Osteoblast (primary cell): ENCODE measurements at regions not wholly inside any gene's neighbourhood (a gene's known extent, or its start where the extent isn't known, plus 50 kb on each side); places are given as distances from the start of the nearest gene placed in this dataset.

ENCODE experiments used
- DNase-seq: peaks from one replicate; pipeline ENCODE4 v3.0.0; 2011; ENCODE audit warnings: low spot score, mixed read lengths; ENCODE audit not compliant: insufficient read length; ENCODE audit errors: missing footprints
- H2AFZ ChIP-seq: 2 replicates; pipeline ENCODE4 v1.6.0; 2011; ENCODE audit warnings: mild to moderate bottlenecking, low read length
- H3K27ac ChIP-seq: 2 replicates; pipeline ENCODE4 v1.5.1; 2011; ENCODE audit warnings: mild to moderate bottlenecking, low read depth, low read length, moderate library complexity
- H3K27me3 ChIP-seq: 2 replicates; pipeline ENCODE4 v1.6.0; 2012; ENCODE audit warnings: mild to moderate bottlenecking, control low read depth, inconsistent platforms, low read length, moderate library complexity; ENCODE audit not compliant: insufficient read depth
- H3K36me3 ChIP-seq: 2 replicates; pipeline ENCODE4 v1.5.1; 2011; ENCODE audit warnings: mild to moderate bottlenecking, low read length, control low read depth, moderate library complexity; ENCODE audit not compliant: insufficient read depth
- H3K4me1 ChIP-seq: 2 replicates; pipeline ENCODE4 v1.5.1; 2011; ENCODE audit warnings: mild to moderate bottlenecking, low read length, control low read depth, moderate library complexity; ENCODE audit not compliant: insufficient read depth
- H3K4me2 ChIP-seq: 2 replicates; pipeline ENCODE4 v1.6.0; 2011; ENCODE audit warnings: mild to moderate bottlenecking, low read length; ENCODE audit not compliant: insufficient read depth
- H3K4me3 ChIP-seq: fragments of 200-600 bp; sonication (generic); 3 replicates; pipeline ENCODE4 v1.5.1; 2012; ENCODE audit warnings: mild to moderate bottlenecking, low read length, inconsistent platforms; ENCODE audit not compliant: insufficient read depth
- H3K79me2 ChIP-seq: 2 replicates; pipeline ENCODE4 v1.6.0; 2012; ENCODE audit warnings: mild to moderate bottlenecking, low read length, control low read depth, inconsistent platforms; ENCODE audit not compliant: insufficient read depth
- H3K9me3 ChIP-seq: 2 replicates; pipeline ENCODE4 v1.5.1; 2011; ENCODE audit warnings: low read depth, low read length, control low read depth
- H4K20me1 ChIP-seq: 2 replicates; pipeline ENCODE4 v1.6.0; 2012; ENCODE audit warnings: mild to moderate bottlenecking, low read length, control low read depth; ENCODE audit not compliant: insufficient read depth
- CTCF ChIP-seq: IDR thresholded peaks from 2 replicates; pipeline ENCODE4 v1.5.1; 2011; ENCODE audit warnings: mild to moderate bottlenecking, low read depth, low read length, moderate library complexity; ENCODE audit errors: extremely low read depth

DNA sequence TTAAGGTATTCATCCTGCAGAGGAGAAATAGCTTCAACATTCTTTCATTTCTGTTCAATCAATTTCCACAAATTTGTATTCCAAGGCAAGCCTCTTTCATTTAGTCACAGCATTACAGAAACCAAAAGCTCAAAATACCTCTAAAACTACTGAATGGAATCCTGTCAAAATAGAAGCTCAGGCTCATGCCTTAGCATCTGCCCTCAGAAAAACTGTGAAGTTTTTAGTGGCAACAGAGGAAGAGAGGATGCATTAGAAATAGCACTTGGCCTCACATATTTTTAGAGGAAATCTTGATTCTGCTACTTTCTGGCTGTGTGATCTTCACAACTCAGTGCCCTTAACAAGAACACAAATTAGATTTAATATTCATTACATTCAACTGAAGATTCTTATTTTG, 69.1 kb upstream of the GALNT13 start:
- no peak for DNase-seq
- Histone ChIP-seq H2AFZ (no peak overlapping the region), H3K27me3 (no peaks in the 10 kb centered on the region), H3K27ac (no peak overlapping the region), H3K9me3 (no peaks in the 10 kb centered on the region), H4K20me1 (no peaks in the 10 kb centered on the region), H3K4me2 (no peak overlapping the region), H3K79me2 (no peaks in the 10 kb centered on the region), H3K36me3 (no peaks in the 10 kb centered on the region), H3K4me3 (no peak overlapping the region), H3K4me1 (no peaks in the 10 kb centered on the region)
- TF ChIP-seq CTCF = no peak

GRCh38 chr2:153808679-153809078, 63.0 kb upstream of the GALNT13 start:
- H3K27ac ChIP-seq = no peak overlapping the region
- H4K20me1 ChIP-seq = no peaks in the 10 kb centered on the region
- DNase-seq = no peak
- no peaks in the 10 kb centered on the region for H3K36me3 ChIP-seq
- no peak overlapping the region for H3K4me3 ChIP-seq
- no peak overlapping the region for H2AFZ ChIP-seq
- no peak for TF ChIP-seq CTCF
- H3K27me3 ChIP-seq = no peaks in the 10 kb centered on the region
- no peaks in the 10 kb centered on the region for H3K4me1 ChIP-seq
- no peaks in the 10 kb centered on the region for H3K9me3 ChIP-seq
- H3K79me2 ChIP-seq = no peaks in the 10 kb centered on the region
- no peak overlapping the region for H3K4me2 ChIP-seq

DNA sequence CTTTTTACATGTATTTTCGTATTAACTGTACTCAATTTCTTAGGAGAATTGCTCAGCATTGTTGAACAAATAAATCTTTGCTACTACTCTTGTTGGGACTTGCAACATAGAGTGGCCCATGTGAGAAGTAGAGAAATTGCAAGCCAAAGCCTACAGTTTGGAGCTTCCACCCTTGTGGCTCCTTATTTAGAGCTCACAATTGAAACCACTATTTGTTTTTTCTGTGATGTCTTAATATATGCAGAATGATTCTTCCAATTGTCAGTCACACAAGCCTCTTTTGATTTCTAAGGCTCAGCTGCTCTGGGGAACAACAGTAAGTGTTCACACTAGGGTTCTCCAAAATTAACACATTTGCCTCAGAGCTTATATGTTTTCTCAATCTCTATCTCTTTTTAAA, 60.2 kb upstream of the GALNT13 start:
- H3K9me3 ChIP-seq = no peaks in the 10 kb centered on the region
- H3K4me2 ChIP-seq = no peak overlapping the region
- no peak for DNase-seq
- H3K27ac ChIP-seq = no peak overlapping the region
- no peaks in the 10 kb centered on the region for H3K36me3 ChIP-seq
- H3K4me1 ChIP-seq = no peaks in the 10 kb centered on the region
- H2AFZ ChIP-seq = no peak overlapping the region
- no peaks in the 10 kb centered on the region for H3K79me2 ChIP-seq
- no peaks in the 10 kb centered on the region for H4K20me1 ChIP-seq
- TF ChIP-seq CTCF = no peak
- H3K27me3 ChIP-seq = no peaks in the 10 kb centered on the region
- H3K4me3 ChIP-seq = no peak overlapping the region

GRCh38 chr2:153812632-153813031, 59.1 kb upstream of the GALNT13 start:
- Histone ChIP-seq H3K27ac (no peak overlapping the region), H3K4me3 (no peak overlapping the region), H3K4me2 (no peak overlapping the region), H2AFZ (no peak overlapping the region), H3K27me3 (no peaks in the 10 kb centered on the region), H3K36me3 (no peaks in the 10 kb centered on the region), H3K9me3 (peaks cover 2% of the 10 kb centered on the region), H4K20me1 (no peaks in the 10 kb centered on the region), H3K4me1 (no peaks in the 10 kb centered on the region), H3K79me2 (no peaks in the 10 kb centered on the region)
- no peak for DNase-seq
- TF ChIP-seq CTCF = no peak
